ENCODE measurements at regions not wholly inside any gene's neighbourhood (a gene's known extent, or its start where the extent isn't known, plus 50 kb on each side); places are given as distances from the start of the nearest gene placed in this dataset.

DNA sequence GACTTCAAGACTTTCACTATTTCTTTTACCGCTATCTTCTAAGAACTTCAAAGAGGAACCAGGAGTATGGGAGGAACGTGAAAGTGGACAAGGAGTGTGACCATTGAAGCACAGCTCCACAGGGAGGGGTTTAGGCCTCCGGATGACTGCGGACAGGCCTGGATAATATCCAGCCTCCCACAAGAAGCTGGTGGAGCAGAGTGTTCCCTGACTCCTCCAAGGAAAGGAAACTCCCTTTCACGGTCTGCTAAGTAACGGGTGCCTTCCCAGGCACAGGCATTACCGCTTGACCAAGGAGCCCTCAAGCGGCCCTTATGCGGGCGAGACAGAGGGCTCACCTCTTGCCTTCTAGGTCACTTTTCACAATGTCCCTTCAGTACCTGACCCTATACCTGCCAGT, 267.0 kb downstream of the RPL10L start:
- no peak for TF ChIP-seq POLR2AphosphoS5 (IDR thresholded peaks at IDR 0.05)
- TF ChIP-seq, protein P1, sequence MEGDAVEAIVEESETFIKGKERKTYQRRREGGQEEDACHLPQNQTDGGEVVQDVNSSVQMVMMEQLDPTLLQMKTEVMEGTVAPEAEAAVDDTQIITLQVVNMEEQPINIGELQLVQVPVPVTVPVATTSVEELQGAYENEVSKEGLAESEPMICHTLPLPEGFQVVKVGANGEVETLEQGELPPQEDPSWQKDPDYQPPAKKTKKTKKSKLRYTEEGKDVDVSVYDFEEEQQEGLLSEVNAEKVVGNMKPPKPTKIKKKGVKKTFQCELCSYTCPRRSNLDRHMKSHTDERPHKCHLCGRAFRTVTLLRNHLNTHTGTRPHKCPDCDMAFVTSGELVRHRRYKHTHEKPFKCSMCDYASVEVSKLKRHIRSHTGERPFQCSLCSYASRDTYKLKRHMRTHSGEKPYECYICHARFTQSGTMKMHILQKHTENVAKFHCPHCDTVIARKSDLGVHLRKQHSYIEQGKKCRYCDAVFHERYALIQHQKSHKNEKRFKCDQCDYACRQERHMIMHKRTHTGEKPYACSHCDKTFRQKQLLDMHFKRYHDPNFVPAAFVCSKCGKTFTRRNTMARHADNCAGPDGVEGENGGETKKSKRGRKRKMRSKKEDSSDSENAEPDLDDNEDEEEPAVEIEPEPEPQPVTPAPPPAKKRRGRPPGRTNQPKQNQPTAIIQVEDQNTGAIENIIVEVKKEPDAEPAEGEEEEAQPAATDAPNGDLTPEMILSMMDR (IDR thresholded peaks at IDR 0.05), result no peak

All from sigmoid colon (tissue), 4 donors.